ENCODE measurements at regions not wholly inside any gene's neighbourhood (a gene's known extent, or its start where the extent isn't known, plus 50 kb on each side); places are given as distances from the start of the nearest gene placed in this dataset.

GRCh38 chr18:6537475-6537874, 122.8 kb upstream of the L3MBTL4 start:
- no peak for DNase-seq

GRCh38 chr18:6541131-6541679, 126.5 kb upstream of the L3MBTL4 start:
- peak; percentile 29 for DNase-seq

- no peak for DNase-seq
Observed at GRCh38 chr18:6542296-6542695, 127.6 kb upstream of the L3MBTL4 start.

GRCh38 chr18:6543330-6543908, 128.7 kb upstream of the L3MBTL4 start:
- peak; percentile 89 for DNase-seq

GRCh38 chr18:6546229-6546628, 131.5 kb upstream of the L3MBTL4 start:
- DNase-seq: no peak

GRCh38 chr18:6547476-6547875, 132.8 kb upstream of the L3MBTL4 start:
- peak; percentile 23 for DNase-seq

GRCh38 chr18:6553234-6553900, 138.7 kb upstream of the L3MBTL4 start:
- DNase-seq: no peak

- DNase-seq: no peak
Observed at GRCh38 chr18:6557057-6557769, 142.5 kb upstream of the L3MBTL4 start.

- peak; percentile 8 for DNase-seq
Observed at GRCh38 chr18:6557770-6558248, 143.1 kb upstream of the L3MBTL4 start.

- no peak for DNase-seq
Observed at GRCh38 chr18:6558446-6559156, 143.9 kb upstream of the L3MBTL4 start.

- no peak for DNase-seq
Observed at GRCh38 chr18:6559296-6559695, 144.6 kb upstream of the L3MBTL4 start.

GRCh38 chr18:6561016-6561415, 146.3 kb upstream of the L3MBTL4 start:
- no peak for DNase-seq

GRCh38 chr18:6561420-6561861, 146.7 kb upstream of the L3MBTL4 start:
- DNase-seq: peak; percentile 86

- peak; percentile 64 for DNase-seq
Observed at GRCh38 chr18:6561862-6562291, 147.2 kb upstream of the L3MBTL4 start.

- DNase-seq: no peak
Observed at GRCh38 chr18:6563896-6564295, 149.2 kb upstream of the L3MBTL4 start.

GRCh38 chr18:6564950-6565814, 150.5 kb upstream of the L3MBTL4 start:
- DNase-seq: peak; percentile 37

- no peak for DNase-seq
Observed at GRCh38 chr18:6565815-6566081, 151.0 kb upstream of the L3MBTL4 start.

GRCh38 chr18:6566338-6566911, 151.7 kb upstream of the L3MBTL4 start:
- DNase-seq: peak; percentile 11

- no peak for DNase-seq
Observed at GRCh38 chr18:6569813-6570212, 155.1 kb upstream of the L3MBTL4 start.

- no peak for DNase-seq
Observed at GRCh38 chr18:6570581-6571238, 156.0 kb upstream of the L3MBTL4 start.

- no peak for DNase-seq
Observed at GRCh38 chr18:6571239-6571602, 156.5 kb upstream of the L3MBTL4 start.

All from NCI-H510A treated with DMSO at 0.1 percent for 48 hours (cell line).